Body of pancreas (tissue), 4 donors: ENCODE measurements at regions not wholly inside any gene's neighbourhood (a gene's known extent, or its start where the extent isn't known, plus 50 kb on each side); places are given as distances from the start of the nearest gene placed in this dataset.

Experiments
- ATAC-seq: fragments of 150-250 bp; one replicate; pipeline ENCODE4 v1.9.1; 2016
- DNase-seq, 4 donors: peaks; one replicate each; pipeline ENCODE4 v3.0.0-alpha.2; 2019
- H3K27ac ChIP-seq, 4 donors: fragments of 200-600 bp; sonication (generic); 1 replicate in 3 of 4; 2 replicates in 1 of 4; pipeline versions ENCODE4 v1.5.1 to v1.6.1; 2016 to 2019; ENCODE audit warnings: mild to moderate bottlenecking in 1 of 4, mixed read lengths in 1 of 4, moderate library complexity in 1 of 4
- H3K27me3 ChIP-seq, 2 donors: fragments of 200-600 bp; sonication (generic); one replicate each; pipeline ENCODE4 v1.6.0; 2016; ENCODE audit warnings: mild to moderate bottlenecking in 1 of 2
- H3K36me3 ChIP-seq, 2 donors: fragments of 200-600 bp; sonication (generic); replicated peaks in 1 of 2; 2 replicates each; pipeline ENCODE4 v1.5.1; 2016; ENCODE audit warnings: low read depth in 2 of 2; ENCODE audit not compliant: insufficient read depth in 1 of 2
- H3K4me1 ChIP-seq: fragments of 200-600 bp; sonication (generic); one replicate; pipeline ENCODE4 v1.6.0; 2016
- H3K4me3 ChIP-seq, 2 donors: fragments of 200-600 bp; sonication (generic); 1 replicate in 1 of 2; 2 replicates in 1 of 2; pipeline ENCODE4 v1.5.1; 2016 to 2019
- H3K9me3 ChIP-seq, 3 donors: fragments of 200-600 bp; sonication (generic); 1 replicate in 2 of 3; 2 replicates in 1 of 3; pipeline ENCODE4 v1.5.1; 2016
- POLR2A ChIP-seq, 3 donors: fragments of 450-650 bp; IDR thresholded peaks; one replicate each; pipeline ENCODE4 v1.6.1; 2016; ENCODE audit warnings: antibody characterized with exemption in 3 of 3, mild to moderate bottlenecking in 2 of 3
- WGBS, 2 donors: methylation state at CpG; one replicate each; pipeline ENCODE4 v1.1.5; 2017; 5-methylcytosine and 5-hydroxymethylcytosine counted together
- intact Hi-C: fragments of 100-400 bp; cut with DNase I; formaldehyde crosslinking; loops from one replicate; pipeline ENCODE4 v1.15.1; 2023
- TF ChIP-seq, protein P1 (sequence below), 7 experiments: fragments of 450-650 bp in 4 of 7; fragments of 200-600 bp in 3 of 7; sonication (generic) in 3 of 7; IDR thresholded peaks; one replicate each; pipeline ENCODE4 v1.5.1; 2016 to 2019; ENCODE audit warnings: antibody characterized with exemption in 7 of 7

- no peak overlapping the region for H3K4me3 ChIP-seq
- 74 to 83% methylated on average over 1 of the region's 1 CpG for WGBS, 2 donors
- H3K27me3 ChIP-seq: no peaks in the 10 kb centered on the region
- ATAC-seq (no peak), DNase-seq (no peak)
- TF ChIP-seq, protein P1, sequence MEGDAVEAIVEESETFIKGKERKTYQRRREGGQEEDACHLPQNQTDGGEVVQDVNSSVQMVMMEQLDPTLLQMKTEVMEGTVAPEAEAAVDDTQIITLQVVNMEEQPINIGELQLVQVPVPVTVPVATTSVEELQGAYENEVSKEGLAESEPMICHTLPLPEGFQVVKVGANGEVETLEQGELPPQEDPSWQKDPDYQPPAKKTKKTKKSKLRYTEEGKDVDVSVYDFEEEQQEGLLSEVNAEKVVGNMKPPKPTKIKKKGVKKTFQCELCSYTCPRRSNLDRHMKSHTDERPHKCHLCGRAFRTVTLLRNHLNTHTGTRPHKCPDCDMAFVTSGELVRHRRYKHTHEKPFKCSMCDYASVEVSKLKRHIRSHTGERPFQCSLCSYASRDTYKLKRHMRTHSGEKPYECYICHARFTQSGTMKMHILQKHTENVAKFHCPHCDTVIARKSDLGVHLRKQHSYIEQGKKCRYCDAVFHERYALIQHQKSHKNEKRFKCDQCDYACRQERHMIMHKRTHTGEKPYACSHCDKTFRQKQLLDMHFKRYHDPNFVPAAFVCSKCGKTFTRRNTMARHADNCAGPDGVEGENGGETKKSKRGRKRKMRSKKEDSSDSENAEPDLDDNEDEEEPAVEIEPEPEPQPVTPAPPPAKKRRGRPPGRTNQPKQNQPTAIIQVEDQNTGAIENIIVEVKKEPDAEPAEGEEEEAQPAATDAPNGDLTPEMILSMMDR (IDR thresholded peaks at IDR 0.05): no peak
- no peak for TF ChIP-seq POLR2A (IDR thresholded peaks at IDR 0.05)
- H3K36me3 ChIP-seq: no peaks in the 10 kb centered on the region
- no peaks in the 10 kb centered on the region for H3K9me3 ChIP-seq
- no peaks in the 10 kb centered on the region for H3K4me1 ChIP-seq
- intact Hi-C loops: no loop called here
- H3K27ac ChIP-seq: no peak overlapping the region
Observed at GRCh38 chr2:146818122-146818521, 1026.7 kb upstream of the ACVR2A start.

- Histone ChIP-seq H3K4me3 (no peak overlapping the region), H3K9me3 (no peaks in the 10 kb centered on the region), H3K36me3 (no peaks in the 10 kb centered on the region), H3K27me3 (no peaks in the 10 kb centered on the region), H3K4me1 (no peaks in the 10 kb centered on the region), H3K27ac (no peak overlapping the region)
- no peak for DNase-seq
- no peak for ATAC-seq
- WGBS, 2 donors: 61 to 73% methylated on average over 1 of the region's 1 CpG
- TF ChIP-seq, protein P1 (IDR thresholded peaks at IDR 0.05): no peak
- no peak for TF ChIP-seq POLR2A (IDR thresholded peaks at IDR 0.05)
- intact Hi-C loops: no loop called here
Observed at GRCh38 chr2:146817613-146818012, 1027.2 kb upstream of the ACVR2A start.

GRCh38 chr2:146814971-146815370 is 1029.9 kb upstream of the ACVR2A start:
- DNase-seq (no peak), ATAC-seq (no peak)
- no peaks in the 10 kb centered on the region for H3K9me3 ChIP-seq
- 93 to 100% methylated on average over 1 of the region's 1 CpG for WGBS, 2 donors
- no peak overlapping the region for H3K4me3 ChIP-seq
- no peak overlapping the region for H3K27ac ChIP-seq
- no peak for TF ChIP-seq POLR2A (IDR thresholded peaks at IDR 0.05)
- TF ChIP-seq, protein P1 (IDR thresholded peaks at IDR 0.05): no peak
- no peaks in the 10 kb centered on the region for H3K36me3 ChIP-seq
- no peaks in the 10 kb centered on the region for H3K4me1 ChIP-seq
- intact Hi-C loops: no loop called here
- H3K27me3 ChIP-seq: no peaks in the 10 kb centered on the region

DNA sequence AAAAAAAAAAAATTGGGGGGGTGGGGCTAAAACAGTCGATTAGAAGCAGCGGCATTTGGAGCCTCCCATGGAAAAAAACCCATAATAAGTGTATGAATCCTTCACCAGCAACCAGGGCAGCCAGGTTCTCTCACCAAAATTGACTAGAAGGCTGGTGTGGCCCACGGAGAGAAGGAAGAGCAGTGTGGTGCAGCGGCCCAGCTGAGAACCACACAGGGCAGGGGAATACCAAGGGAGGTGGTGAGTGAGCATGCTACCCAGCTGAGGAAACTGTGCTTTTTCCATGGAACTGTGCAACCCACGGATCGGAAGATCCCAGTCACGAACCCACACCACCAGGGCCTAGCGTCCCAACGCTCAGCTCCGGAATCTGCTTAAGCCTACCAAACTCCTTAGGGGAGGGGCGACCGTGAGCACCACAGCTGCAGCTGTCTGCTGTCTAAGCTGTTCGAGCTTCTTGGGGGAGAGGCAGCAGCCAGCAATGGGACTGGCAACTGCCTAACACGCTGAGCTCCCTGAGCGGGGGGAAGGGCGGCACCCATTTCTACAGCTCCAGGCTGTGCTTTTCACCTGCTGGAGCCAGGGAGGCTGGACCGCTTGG is 1037.2 kb upstream of the ACVR2A start:
- Histone ChIP-seq H3K27me3 (no peaks in the 10 kb centered on the region), H3K36me3 (no peaks in the 10 kb centered on the region), H3K27ac (no peak overlapping the region), H3K9me3 (no peaks in the 10 kb centered on the region), H3K4me1 (no peaks in the 10 kb centered on the region), H3K4me3 (no peak overlapping the region)
- intact Hi-C loops: no loop called here
- no peak for TF ChIP-seq POLR2A (IDR thresholded peaks at IDR 0.05)
- TF ChIP-seq, protein P1 (IDR thresholded peaks at IDR 0.05): no peak
- DNase-seq: no peak
- WGBS, 2 donors: 79 to 84% methylated on average over 13 to 17 of the region's 17 CpGs
- ATAC-seq: no peak

DNA sequence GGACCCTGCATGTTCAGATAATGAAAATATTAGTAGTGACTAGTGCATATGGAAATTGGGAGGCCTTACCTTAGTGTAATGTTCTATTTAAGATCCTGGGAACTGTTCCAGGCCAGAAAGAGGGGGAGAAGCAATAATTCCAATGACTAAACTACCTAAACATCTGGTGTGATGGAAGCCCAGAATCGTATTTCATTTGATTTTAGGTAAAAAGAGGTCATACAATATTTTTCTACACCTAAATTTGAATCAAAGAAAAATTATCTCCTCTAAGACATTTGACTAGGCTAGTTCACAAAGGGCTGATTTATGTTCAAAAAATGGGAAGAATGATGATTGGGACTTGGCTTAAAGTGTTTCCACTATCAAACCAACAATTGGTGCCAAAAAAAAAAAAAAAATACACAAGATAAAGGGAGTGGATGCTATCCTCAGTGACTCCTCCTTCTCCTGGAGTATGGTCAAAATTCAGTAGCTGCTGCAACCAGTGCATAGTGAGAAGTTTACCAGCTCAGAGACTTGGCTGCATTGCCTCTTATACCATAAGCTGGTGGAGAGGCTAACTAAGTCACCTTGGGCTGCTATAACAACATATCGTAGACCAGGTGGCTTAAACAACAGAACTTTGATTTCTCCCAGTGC is 1038.3 kb upstream of the ACVR2A start:
- Histone ChIP-seq H3K27ac (no peak overlapping the region), H3K36me3 (no peaks in the 10 kb centered on the region), H3K4me1 (no peaks in the 10 kb centered on the region), H3K9me3 (no peaks in the 10 kb centered on the region), H3K27me3 (no peaks in the 10 kb centered on the region), H3K4me3 (no peak overlapping the region)
- intact Hi-C loops: no loop called here
- WGBS, 2 donors: 50 to 58% methylated on average over 2 of the region's 2 CpGs
- DNase-seq: no peak
- ATAC-seq: no peak
- TF ChIP-seq, protein P1 (IDR thresholded peaks at IDR 0.05): no peak
- no peak for TF ChIP-seq POLR2A (IDR thresholded peaks at IDR 0.05)
